Ammon's horn (tissue), 1 donor: ENCODE measurements at regions not wholly inside any gene's neighbourhood (a gene's known extent, or its start where the extent isn't known, plus 50 kb on each side); places are given as distances from the start of the nearest gene placed in this dataset.

Source experiments
- DNase-seq: peaks from one replicate; pipeline ENCODE4 v3.0.0-alpha.2; 2016; ENCODE audit warnings: low spot score

DNA sequence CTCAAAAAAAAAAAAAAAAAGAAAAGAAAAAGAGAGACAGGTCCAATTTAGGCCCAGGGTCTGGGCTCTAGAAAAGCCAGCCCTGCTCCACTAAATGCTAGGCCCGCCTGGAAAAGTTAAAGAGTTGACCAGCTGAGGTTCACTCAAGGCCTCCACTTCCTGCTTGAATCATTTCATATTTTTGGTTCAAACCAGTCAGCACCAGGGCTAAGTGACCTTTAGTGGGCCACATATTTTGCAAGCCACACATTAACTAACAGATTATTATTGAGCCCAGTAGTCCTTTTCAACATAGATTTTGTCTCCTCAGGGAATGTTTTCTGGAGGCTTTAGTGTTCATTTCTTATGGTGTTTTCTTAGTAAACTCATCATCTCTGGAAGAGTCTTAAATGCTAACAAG is 156.6 kb downstream of the TLR4 start:
- DNase-seq = no peak

DNA sequence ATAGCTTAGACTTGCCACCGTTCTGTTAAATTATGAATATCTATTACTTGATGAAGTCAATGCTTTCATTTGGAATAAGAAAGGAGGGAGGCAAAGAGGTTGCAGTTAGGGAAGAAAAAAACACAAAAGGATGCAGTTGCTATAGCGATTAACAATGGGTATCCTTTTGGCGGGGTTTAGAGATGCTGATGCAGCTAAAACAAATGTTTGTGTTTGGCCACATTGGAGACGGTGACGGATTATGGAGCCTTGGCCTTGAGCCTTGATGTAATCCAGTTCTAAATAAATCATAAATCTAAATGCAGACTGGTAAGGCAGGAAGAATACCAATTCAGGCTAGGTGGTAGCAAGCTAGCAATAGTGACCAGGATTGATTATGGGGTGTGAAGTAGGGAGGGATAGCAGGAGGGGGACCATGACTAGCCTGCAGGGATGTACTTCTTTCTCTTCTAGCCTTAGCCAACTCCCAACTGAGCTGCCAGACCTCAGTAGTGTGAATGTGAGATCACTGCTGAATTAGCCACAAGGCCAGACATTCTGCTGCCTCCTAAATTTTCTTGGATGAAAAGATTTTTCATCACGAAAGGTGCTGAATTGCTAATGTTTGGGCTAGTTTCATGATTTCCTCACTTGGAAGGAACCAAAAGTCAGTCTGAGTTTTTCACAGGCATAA is 160.3 kb downstream of the TLR4 start:
- no peak for DNase-seq

DNA sequence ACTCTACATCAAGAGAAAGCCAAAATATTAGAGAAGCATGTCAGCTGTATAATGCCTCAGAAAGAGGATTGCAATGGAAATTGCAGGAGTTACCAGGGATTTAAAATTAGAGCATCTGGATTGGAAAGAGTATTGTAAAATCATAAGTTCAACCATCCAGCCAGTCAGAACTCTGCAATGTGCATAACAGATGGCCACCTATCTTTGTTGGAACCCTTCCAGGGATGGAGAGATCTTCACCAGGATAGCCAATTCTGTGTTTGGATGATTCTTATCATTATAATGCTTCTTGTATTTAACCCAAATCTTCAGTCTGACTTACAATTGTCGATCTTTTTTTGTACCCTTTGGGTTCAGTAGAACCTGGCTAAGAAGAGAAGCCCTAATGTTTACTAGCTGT is 164.4 kb downstream of the TLR4 start:
- DNase-seq = no peak

DNA sequence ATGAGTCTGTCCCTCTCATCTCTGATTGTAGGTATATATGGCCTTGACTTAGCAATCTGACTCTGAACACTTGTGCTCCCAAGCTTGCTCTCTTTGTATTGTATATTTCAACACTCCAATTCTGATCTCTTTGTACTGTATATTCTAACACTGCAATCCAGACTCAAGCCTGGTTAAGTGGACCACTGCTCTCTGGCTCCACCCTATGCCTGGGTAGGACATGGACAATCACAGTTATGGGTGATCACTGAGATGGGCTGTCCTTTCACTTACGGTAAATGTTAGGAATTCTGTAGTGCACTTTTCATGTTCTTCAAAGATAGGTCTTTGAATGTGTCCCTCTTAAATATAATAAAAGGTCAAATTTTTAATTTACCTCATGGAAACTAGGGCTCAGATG is 165.1 kb downstream of the TLR4 start:
- no peak for DNase-seq

DNA sequence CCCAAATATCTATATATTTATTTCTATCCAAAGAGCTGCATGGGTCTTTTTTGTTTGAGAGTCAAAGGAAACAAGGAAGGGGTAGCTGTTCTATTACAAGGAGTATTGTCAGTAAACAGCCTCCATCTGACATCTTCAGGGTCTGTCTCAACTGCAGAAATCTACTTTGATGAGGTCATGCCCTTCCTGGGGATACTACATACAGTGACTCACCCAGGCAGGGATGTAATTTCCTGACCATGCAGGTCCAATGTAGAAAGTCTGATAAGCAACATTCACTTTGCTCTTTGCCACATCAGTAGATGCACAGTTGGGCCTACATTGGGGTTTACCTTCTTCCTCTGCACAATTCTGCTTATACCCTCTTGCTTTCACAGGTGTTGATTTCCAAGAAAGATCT is 165.5 kb downstream of the TLR4 start:
- no peak for DNase-seq

DNA sequence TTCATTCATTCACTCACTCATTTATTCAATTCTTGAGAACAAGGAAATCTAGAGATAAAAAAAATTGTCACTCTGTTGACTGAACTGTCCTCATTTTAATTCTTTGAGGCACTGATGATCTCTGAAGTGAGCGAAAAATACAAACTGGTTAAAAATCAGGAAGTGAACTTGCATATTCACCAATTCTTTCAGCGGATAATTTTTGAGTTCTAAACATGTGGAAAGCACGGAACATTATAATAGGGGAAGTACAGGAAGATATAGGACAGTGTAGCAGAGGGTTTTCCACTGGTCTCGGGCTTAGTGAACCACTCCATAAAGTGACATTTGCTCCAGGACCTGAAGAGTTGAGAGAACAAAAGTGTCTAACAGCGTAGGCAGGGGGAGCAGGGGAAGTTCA is 169.5 kb downstream of the TLR4 start:
- DNase-seq = no peak

GRCh38 chr9:117875886-117876285 is 171.7 kb downstream of the TLR4 start:
- no peak for DNase-seq

- no peak for DNase-seq
These were observed 178.0 kb downstream of the TLR4 start for GRCh38 chr9:117882171-117882570.

GRCh38 chr9:117886616-117887015 is 182.4 kb downstream of the TLR4 start:
- no peak for DNase-seq

GRCh38 chr9:117887383-117887782 is 183.2 kb downstream of the TLR4 start:
- no peak for DNase-seq

DNA sequence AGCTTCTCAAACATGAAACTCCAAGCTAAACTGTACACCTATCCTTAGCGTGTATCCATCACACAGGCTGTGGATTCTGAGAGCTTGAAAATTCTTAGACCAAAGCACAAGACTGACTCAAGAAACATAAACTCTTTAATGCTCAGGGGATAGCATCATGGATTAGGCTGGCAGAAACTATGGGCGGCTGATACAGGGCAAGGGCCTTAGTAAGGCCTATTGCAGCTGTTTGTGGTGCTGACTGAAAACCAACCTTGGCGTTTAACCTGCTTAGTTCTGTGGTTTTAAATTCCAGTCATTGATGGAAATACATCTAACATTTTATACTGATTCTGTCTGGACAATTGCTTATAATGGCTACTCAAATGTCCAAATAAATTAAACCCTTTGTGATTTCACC is 183.7 kb downstream of the TLR4 start:
- DNase-seq = no peak

DNA sequence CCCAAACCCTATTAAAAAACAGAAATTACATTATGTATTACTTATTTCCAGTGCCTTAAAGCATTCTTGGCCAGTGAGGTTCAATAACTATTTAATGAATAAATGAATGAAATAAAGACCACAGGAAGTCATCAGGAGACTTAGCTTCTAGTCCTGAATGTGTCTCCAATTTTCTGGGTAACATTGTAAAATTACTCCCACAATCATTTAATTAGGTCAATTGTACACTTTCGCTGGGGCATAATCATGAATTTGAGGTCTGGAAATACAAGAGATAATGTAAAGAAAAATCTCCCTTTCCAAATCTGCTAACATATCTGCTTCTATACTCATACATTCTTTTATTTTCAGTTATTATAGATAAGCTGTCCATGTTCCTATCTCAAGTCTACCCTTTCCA is 199.2 kb downstream of the TLR4 start:
- DNase-seq = no peak

GRCh38 chr9:117906763-117907162 is 202.6 kb downstream of the TLR4 start:
- DNase-seq = no peak

- DNase-seq = no peak
These were observed 203.2 kb downstream of the TLR4 start for GRCh38 chr9:117907420-117907819.

- no peak for DNase-seq
These were observed 212.1 kb downstream of the TLR4 start for GRCh38 chr9:117916291-117916690.

DNA sequence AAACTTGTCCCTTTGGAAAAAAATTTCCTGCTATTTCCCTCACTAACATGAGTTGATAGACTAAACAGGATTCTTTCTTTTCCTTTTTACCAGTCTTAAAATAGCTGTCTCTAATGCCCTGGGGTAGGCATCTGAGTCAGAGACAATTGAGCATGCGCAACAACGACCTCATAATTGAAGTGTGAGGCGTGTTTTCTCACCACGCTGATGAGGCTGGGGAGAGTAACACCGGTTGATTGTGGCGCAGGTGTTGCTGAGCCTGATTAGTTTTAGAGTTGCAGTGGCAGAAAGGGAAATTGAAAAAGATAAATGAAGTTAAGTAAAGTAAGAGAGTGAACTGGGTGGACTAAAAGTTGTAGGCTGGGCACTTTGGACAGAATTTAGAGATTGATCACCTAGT is 213.7 kb downstream of the TLR4 start:
- no peak for DNase-seq

- DNase-seq = peak; percentile 19
These were observed 215.3 kb downstream of the TLR4 start for GRCh38 chr9:117919538-117919937.

DNA sequence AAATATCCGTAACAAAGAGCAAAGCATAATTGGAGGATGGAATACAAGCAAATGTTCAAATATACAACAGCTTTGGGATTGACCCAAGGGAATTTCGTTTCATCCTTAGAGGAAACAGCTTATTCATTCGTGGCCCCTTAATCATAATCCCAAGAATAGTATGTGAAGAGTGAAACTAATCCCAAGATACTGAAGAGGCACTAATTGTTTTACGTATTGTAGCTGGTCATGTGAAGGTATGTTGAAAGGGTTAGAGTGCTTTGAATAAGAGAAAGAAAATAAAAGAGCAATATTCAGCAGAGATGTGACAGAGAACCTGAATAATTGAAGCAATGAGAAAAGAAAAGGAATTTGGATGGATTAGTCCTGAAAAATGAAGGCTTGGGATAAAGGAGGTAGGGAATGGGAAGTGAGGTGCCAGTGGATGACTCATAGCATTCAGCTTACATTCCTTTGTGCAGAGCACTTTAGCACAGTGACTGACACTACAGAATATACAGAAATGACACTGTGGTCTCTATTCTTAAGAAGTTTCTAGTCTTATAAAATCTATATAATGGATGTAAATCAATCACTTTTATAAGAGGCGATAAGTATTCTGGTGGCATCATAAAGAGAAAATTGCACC is 221.9 kb downstream of the TLR4 start:
- DNase-seq = no peak

DNA sequence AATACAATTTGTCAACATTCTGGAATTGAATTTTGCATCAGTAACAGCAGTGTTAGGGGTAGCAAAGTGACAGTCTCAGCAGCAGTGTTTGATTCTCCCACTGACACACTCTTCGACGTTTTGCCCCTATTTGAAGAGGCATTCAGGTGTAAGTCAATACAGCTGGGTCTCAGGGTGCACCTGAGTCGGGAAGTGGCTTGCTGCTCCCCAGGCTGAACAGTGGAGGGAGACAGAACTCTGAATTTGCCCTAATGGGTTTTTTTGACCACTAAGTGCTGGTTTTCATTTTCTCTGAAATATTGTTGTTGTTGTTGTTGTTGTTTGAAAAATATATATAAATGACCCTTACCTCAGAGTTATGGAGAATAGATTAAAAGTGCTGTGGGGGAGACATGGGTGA is 223.2 kb downstream of the TLR4 start:
- DNase-seq = peak; percentile 3

- peak; percentile 3 for DNase-seq
These were observed 225.7 kb downstream of the TLR4 start for GRCh38 chr9:117929868-117930267.

- DNase-seq = no peak
These were observed 228.4 kb downstream of the TLR4 start for GRCh38 chr9:117932585-117932984.

- no peak for DNase-seq
These were observed 232.3 kb downstream of the TLR4 start for GRCh38 chr9:117936185-117937130.

DNA sequence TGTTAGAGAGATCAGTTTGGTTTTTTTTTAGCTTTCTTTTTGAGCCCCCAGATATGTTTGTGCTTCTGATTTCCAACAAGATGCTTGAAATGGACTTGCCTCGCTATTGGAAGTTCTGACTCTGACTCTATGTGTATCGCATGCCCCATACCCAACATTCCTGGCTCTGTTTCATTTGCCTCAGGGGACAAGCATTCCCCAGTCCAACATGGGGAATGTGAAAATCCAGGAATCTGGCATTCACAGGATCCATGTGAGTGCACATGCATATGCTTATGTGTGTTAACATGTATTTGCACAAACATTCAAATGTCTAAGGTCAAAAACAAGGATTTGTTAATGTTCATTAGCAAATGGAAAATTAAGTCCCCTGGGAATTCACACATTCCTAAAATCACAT is 233.9 kb downstream of the TLR4 start:
- DNase-seq = no peak
